ENCODE measurements at regions not wholly inside any gene's neighbourhood (a gene's known extent, or its start where the extent isn't known, plus 50 kb on each side); places are given as distances from the start of the nearest gene placed in this dataset.

GRCh38 chr16:8436931-8437330 lies 153.4 kb downstream of the TMEM114 start:
- Histone ChIP-seq H3K4me1 (ENCODE audit: control insufficient read depth, insufficient read depth, low read length) (no peaks in the 10 kb centered on the region), H3K27me3 (ENCODE audit: control insufficient read depth, insufficient read depth, low read length, poor library complexity, severe bottlenecking) (peaks cover 9% of the 10 kb centered on the region), H3K4me3 (ENCODE audit: low read length) (no peak overlapping the region), H3K9ac (ENCODE audit: extremely low read depth, low read length, poor library complexity, severe bottlenecking) (no peak overlapping the region), H3K27ac (ENCODE audit: low read depth, low read length) (no peak overlapping the region), H3K9me3 (ENCODE audit: control insufficient read depth, low read length) (no peaks in the 10 kb centered on the region), H3K36me3 (ENCODE audit: control insufficient read depth, insufficient read depth, low read length) (no peaks in the 10 kb centered on the region)
- H3K36me3 Mint-ChIP-seq (ENCODE audit: low read depth) = no peaks in the 10 kb centered on the region
- no peak overlapping the region for H3K4me3 Mint-ChIP-seq
- peaks cover 14% of the 10 kb centered on the region for H3K9me3 Mint-ChIP-seq
- no peak overlapping the region for H3K27ac Mint-ChIP-seq
- WGBS, 2 experiments (ENCODE audit: insufficient coverage in 1 of 2, insufficient read length in 1 of 2) = 88 to 90% methylated on average over 4 of the region's 5 CpGs
- H3K27me3 Mint-ChIP-seq (ENCODE audit: insufficient read depth) = peaks cover 27% of the 10 kb centered on the region
- TF ChIP-seq CTCF (conservative IDR thresholded peaks at IDR 0.05) = no peak
- no peak for DNase-seq
- no peaks in the 10 kb centered on the region for H3K4me1 Mint-ChIP-seq

GRCh38 chr16:8431783-8432182 lies 158.5 kb downstream of the TMEM114 start:
- Histone ChIP-seq H3K9ac (ENCODE audit: extremely low read depth, low read length, poor library complexity, severe bottlenecking) (no peak overlapping the region), H3K36me3 (ENCODE audit: control insufficient read depth, insufficient read depth, low read length) (no peaks in the 10 kb centered on the region), H3K27ac (ENCODE audit: low read depth, low read length) (no peak overlapping the region), H3K4me1 (ENCODE audit: control insufficient read depth, insufficient read depth, low read length) (no peaks in the 10 kb centered on the region), H3K9me3 (ENCODE audit: control insufficient read depth, low read length) (no peaks in the 10 kb centered on the region), H3K4me3 (ENCODE audit: low read length) (no peak overlapping the region), H3K27me3 (ENCODE audit: control insufficient read depth, insufficient read depth, low read length, poor library complexity, severe bottlenecking) (no peaks in the 10 kb centered on the region)
- peaks cover 23% of the 10 kb centered on the region for H3K27me3 Mint-ChIP-seq (ENCODE audit: insufficient read depth)
- H3K36me3 Mint-ChIP-seq (ENCODE audit: low read depth) = no peaks in the 10 kb centered on the region
- H3K4me3 Mint-ChIP-seq = no peak overlapping the region
- H3K4me1 Mint-ChIP-seq = no peaks in the 10 kb centered on the region
- WGBS, 2 experiments (ENCODE audit: insufficient coverage in 1 of 2, insufficient read length in 1 of 2) = 90% methylated on average over 1 of the region's 1 CpG; no CpG with 5 or more reads in 1 of the 2 experiments
- no peak for DNase-seq
- H3K27ac Mint-ChIP-seq = no peak overlapping the region
- H3K9me3 Mint-ChIP-seq = no peaks in the 10 kb centered on the region
- TF ChIP-seq CTCF (conservative IDR thresholded peaks at IDR 0.05) = no peak

GRCh38 chr16:8430401-8430800 lies 159.9 kb downstream of the TMEM114 start:
- no peaks in the 10 kb centered on the region for H3K4me1 Mint-ChIP-seq
- Histone ChIP-seq H3K27ac (ENCODE audit: low read depth, low read length) (no peak overlapping the region), H3K27me3 (ENCODE audit: control insufficient read depth, insufficient read depth, low read length, poor library complexity, severe bottlenecking) (no peaks in the 10 kb centered on the region), H3K4me1 (ENCODE audit: control insufficient read depth, insufficient read depth, low read length) (no peaks in the 10 kb centered on the region), H3K9ac (ENCODE audit: extremely low read depth, low read length, poor library complexity, severe bottlenecking) (no peak overlapping the region), H3K4me3 (ENCODE audit: low read length) (no peak overlapping the region), H3K9me3 (ENCODE audit: control insufficient read depth, low read length) (no peaks in the 10 kb centered on the region), H3K36me3 (ENCODE audit: control insufficient read depth, insufficient read depth, low read length) (no peaks in the 10 kb centered on the region)
- H3K27ac Mint-ChIP-seq = no peak overlapping the region
- H3K36me3 Mint-ChIP-seq (ENCODE audit: low read depth) = no peaks in the 10 kb centered on the region
- H3K9me3 Mint-ChIP-seq = no peaks in the 10 kb centered on the region
- WGBS, 2 experiments (ENCODE audit: insufficient coverage in 1 of 2, insufficient read length in 1 of 2) = 91% methylated on average over 3 of the region's 3 CpGs; no CpG with 5 or more reads in 1 of the 2 experiments
- no peak for DNase-seq
- H3K4me3 Mint-ChIP-seq = no peak overlapping the region
- H3K27me3 Mint-ChIP-seq (ENCODE audit: insufficient read depth) = peaks cover 25% of the 10 kb centered on the region
- TF ChIP-seq CTCF (conservative IDR thresholded peaks at IDR 0.05) = no peak

All from endodermal cell (in vitro differentiated cells).